KMS-11 (cell line): ENCODE measurements at regions not wholly inside any gene's neighbourhood (a gene's known extent, or its start where the extent isn't known, plus 50 kb on each side); places are given as distances from the start of the nearest gene placed in this dataset.

Experiments used
- H2AFZ ChIP-seq: fragments of 200-600 bp; sonication (generic); 2 replicates; pipeline ENCODE4 v1.6.1; 2016; ENCODE audit warnings: antibody characterized with exemption, mixed run types, low read depth
- H3K27ac ChIP-seq: fragments of 200-600 bp; sonication (generic); 2 replicates; pipeline ENCODE4 v1.6.1; 2016; ENCODE audit warnings: mild to moderate bottlenecking, mixed run types
- H3K27me3 ChIP-seq: fragments of 200-600 bp; sonication (generic); 2 replicates; pipeline ENCODE4 v1.6.1; 2017; ENCODE audit warnings: mild to moderate bottlenecking, low read depth, mixed run types, moderate library complexity; ENCODE audit not compliant: insufficient read depth
- H3K36me3 ChIP-seq: fragments of 200-600 bp; sonication (generic); 2 replicates; pipeline ENCODE4 v1.6.1; 2017; ENCODE audit warnings: mild to moderate bottlenecking, mixed run types; ENCODE audit not compliant: insufficient read depth
- H3K4me1 ChIP-seq: fragments of 200-600 bp; sonication (generic); 2 replicates; pipeline ENCODE4 v1.6.1; 2016; ENCODE audit warnings: mild to moderate bottlenecking, low read depth, mixed run types; ENCODE audit not compliant: poor library complexity, severe bottlenecking
- H3K4me2 ChIP-seq: fragments of 200-600 bp; sonication (generic); 2 replicates; pipeline ENCODE4 v1.7.0; 2016; ENCODE audit warnings: mild to moderate bottlenecking, mixed run types
- H3K4me3 ChIP-seq: fragments of 200-600 bp; sonication (generic); IDR thresholded peaks from 2 replicates; pipeline ENCODE4 v1.6.1; 2017; ENCODE audit warnings: low read depth, low read length, mixed read lengths; ENCODE audit not compliant: insufficient read depth
- H3K79me2 ChIP-seq: fragments of 200-600 bp; sonication (generic); 2 replicates; pipeline ENCODE4 v1.6.1; 2016; ENCODE audit warnings: low read depth, mixed run types; ENCODE audit not compliant: insufficient read depth
- H3K9ac ChIP-seq: fragments of 200-600 bp; sonication (generic); 2 replicates; pipeline ENCODE4 v1.6.1; 2016; ENCODE audit warnings: mild to moderate bottlenecking, mixed run types
- H4K20me1 ChIP-seq: fragments of 200-600 bp; sonication (generic); 2 replicates; pipeline ENCODE4 v1.6.1; 2016; ENCODE audit warnings: mild to moderate bottlenecking, mixed run types; ENCODE audit not compliant: insufficient read depth
- CTCF ChIP-seq: fragments of 200-600 bp; sonication (generic); conservative IDR thresholded peaks from 2 replicates; pipeline ENCODE4 v1.6.1; 2017; ENCODE audit warnings: low read depth, mild to moderate bottlenecking, antibody characterized with exemption, low read length, moderate library complexity, mixed read lengths

GRCh38 chr2:21407851-21408250 is 284.1 kb downstream of the TDRD15 start:
- H3K9ac ChIP-seq, result no peak overlapping the region
- H3K27me3 ChIP-seq, result no peaks in the 10 kb centered on the region
- no peak for TF ChIP-seq CTCF
- H3K27ac ChIP-seq, result no peak overlapping the region
- no peak overlapping the region for H3K4me3 ChIP-seq
- no peaks in the 10 kb centered on the region for H3K79me2 ChIP-seq
- H3K36me3 ChIP-seq, result no peaks in the 10 kb centered on the region
- no peak overlapping the region for H2AFZ ChIP-seq
- no peak overlapping the region for H3K4me2 ChIP-seq
- H4K20me1 ChIP-seq, result no peaks in the 10 kb centered on the region
- no peaks in the 10 kb centered on the region for H3K4me1 ChIP-seq

GRCh38 chr2:21411741-21412140 is 288.0 kb downstream of the TDRD15 start:
- H4K20me1 ChIP-seq, result no peaks in the 10 kb centered on the region
- no peak for TF ChIP-seq CTCF
- H2AFZ ChIP-seq, result no peak overlapping the region

GRCh38 chr2:21412944-21413443 is 289.2 kb downstream of the TDRD15 start:
- no peak overlapping the region for H3K27ac ChIP-seq
- H3K4me2 ChIP-seq, result no peak overlapping the region
- H3K4me3 ChIP-seq, result no peak overlapping the region
- H3K36me3 ChIP-seq, result no peaks in the 10 kb centered on the region
- H2AFZ ChIP-seq, result no peak overlapping the region
- H3K27me3 ChIP-seq, result no peaks in the 10 kb centered on the region
- H3K4me1 ChIP-seq, result no peaks in the 10 kb centered on the region
- TF ChIP-seq CTCF, result no peak
- no peak overlapping the region for H3K9ac ChIP-seq
- no peaks in the 10 kb centered on the region for H4K20me1 ChIP-seq
- no peaks in the 10 kb centered on the region for H3K79me2 ChIP-seq

More at GRCh38 chr2:21411741-21412140, 288.0 kb downstream of the TDRD15 start:
- H3K4me1 ChIP-seq, result no peaks in the 10 kb centered on the region
- no peaks in the 10 kb centered on the region for H3K27me3 ChIP-seq
- no peak overlapping the region for H3K4me2 ChIP-seq
- H3K79me2 ChIP-seq, result no peaks in the 10 kb centered on the region
- H3K9ac ChIP-seq, result no peak overlapping the region
- no peak overlapping the region for H3K4me3 ChIP-seq
- H3K27ac ChIP-seq, result no peak overlapping the region
- no peaks in the 10 kb centered on the region for H3K36me3 ChIP-seq

- Histone ChIP-seq H3K27me3 (no peaks in the 10 kb centered on the region), H3K79me2 (no peaks in the 10 kb centered on the region), H3K27ac (no peak overlapping the region), H3K9ac (no peak overlapping the region), H3K4me1 (no peaks in the 10 kb centered on the region), H3K4me2 (no peak overlapping the region), H4K20me1 (no peaks in the 10 kb centered on the region), H2AFZ (no peak overlapping the region), H3K4me3 (no peak overlapping the region), H3K36me3 (no peaks in the 10 kb centered on the region)
- TF ChIP-seq CTCF, result no peak
These were observed 291.5 kb downstream of the TDRD15 start for GRCh38 chr2:21415234-21415633.
